Sigmoid colon (tissue), 4 donors: ENCODE measurements at regions not wholly inside any gene's neighbourhood (a gene's known extent, or its start where the extent isn't known, plus 50 kb on each side); places are given as distances from the start of the nearest gene placed in this dataset.

ENCODE experiments used
- EP300 ChIP-seq, 4 donors: sonication (generic); formaldehyde crosslinking; IDR thresholded peaks; one replicate each; pipeline ENCODE4 v1.6.1; 2017; ENCODE audit warnings: antibody characterized with exemption in 4 of 4
- POLR2A ChIP-seq, 2 donors: fragments of 450-650 bp; IDR thresholded peaks; one replicate each; pipeline ENCODE4 v1.6.1; 2016; ENCODE audit warnings: antibody characterized with exemption in 2 of 2, mild to moderate bottlenecking in 2 of 2, moderate library complexity in 2 of 2
- TF ChIP-seq, protein P1 (sequence below), 4 experiments: fragments of 450-650 bp in 3 of 4; fragments of 200-600 bp in 1 of 4; IDR thresholded peaks; one replicate each; pipeline ENCODE4 v1.5.1; 2016 to 2019; ENCODE audit warnings: antibody characterized with exemption in 4 of 4, mild to moderate bottlenecking in 3 of 4, moderate library complexity in 2 of 4

DNA sequence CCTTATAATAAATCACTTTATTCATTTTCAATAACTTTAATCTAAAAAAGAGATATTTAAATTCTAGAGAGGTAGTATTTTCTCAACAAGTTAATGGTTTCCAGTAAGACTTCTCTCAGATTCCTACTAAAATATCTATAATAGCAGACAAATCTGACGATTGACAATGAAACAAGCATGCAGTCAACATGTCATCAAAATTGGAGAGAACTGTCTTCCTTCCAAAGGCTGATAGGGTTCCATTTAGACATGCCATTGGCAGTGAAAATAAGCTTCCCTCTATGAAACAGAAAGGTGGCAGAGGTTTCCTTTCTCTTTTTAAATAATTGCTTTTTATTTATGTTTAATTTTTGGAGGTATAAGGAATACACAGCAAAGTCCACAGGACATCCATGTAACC lies 217.1 kb downstream of the POM121L12 start:
- TF ChIP-seq EP300 (IDR thresholded peaks at IDR 0.05) (no peak), POLR2A (IDR thresholded peaks at IDR 0.05) (no peak)
- TF ChIP-seq, protein P1, sequence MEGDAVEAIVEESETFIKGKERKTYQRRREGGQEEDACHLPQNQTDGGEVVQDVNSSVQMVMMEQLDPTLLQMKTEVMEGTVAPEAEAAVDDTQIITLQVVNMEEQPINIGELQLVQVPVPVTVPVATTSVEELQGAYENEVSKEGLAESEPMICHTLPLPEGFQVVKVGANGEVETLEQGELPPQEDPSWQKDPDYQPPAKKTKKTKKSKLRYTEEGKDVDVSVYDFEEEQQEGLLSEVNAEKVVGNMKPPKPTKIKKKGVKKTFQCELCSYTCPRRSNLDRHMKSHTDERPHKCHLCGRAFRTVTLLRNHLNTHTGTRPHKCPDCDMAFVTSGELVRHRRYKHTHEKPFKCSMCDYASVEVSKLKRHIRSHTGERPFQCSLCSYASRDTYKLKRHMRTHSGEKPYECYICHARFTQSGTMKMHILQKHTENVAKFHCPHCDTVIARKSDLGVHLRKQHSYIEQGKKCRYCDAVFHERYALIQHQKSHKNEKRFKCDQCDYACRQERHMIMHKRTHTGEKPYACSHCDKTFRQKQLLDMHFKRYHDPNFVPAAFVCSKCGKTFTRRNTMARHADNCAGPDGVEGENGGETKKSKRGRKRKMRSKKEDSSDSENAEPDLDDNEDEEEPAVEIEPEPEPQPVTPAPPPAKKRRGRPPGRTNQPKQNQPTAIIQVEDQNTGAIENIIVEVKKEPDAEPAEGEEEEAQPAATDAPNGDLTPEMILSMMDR (IDR thresholded peaks at IDR 0.05): no peak
